GM12864 (cell line): ENCODE measurements at regions not wholly inside any gene's neighbourhood (a gene's known extent, or its start where the extent isn't known, plus 50 kb on each side); places are given as distances from the start of the nearest gene placed in this dataset.

Experiments
- DNase-seq: peaks from one replicate; pipeline ENCODE4 v3.0.0-alpha.2; 2011; ENCODE audit warnings: low read depth
- H3K4me3 ChIP-seq: 2 replicates; pipeline ENCODE4 v1.5.1; 2011; ENCODE audit warnings: mild to moderate bottlenecking, low read depth, low read length, control low read depth
- TF ChIP-seq, protein P1 (sequence below): IDR thresholded peaks from 2 replicates; pipeline ENCODE4 v1.5.1; 2011; ENCODE audit warnings: low read depth, mild to moderate bottlenecking, moderate library complexity, low read length, control low read depth, inconsistent platforms; ENCODE audit errors: missing control alignments

DNA sequence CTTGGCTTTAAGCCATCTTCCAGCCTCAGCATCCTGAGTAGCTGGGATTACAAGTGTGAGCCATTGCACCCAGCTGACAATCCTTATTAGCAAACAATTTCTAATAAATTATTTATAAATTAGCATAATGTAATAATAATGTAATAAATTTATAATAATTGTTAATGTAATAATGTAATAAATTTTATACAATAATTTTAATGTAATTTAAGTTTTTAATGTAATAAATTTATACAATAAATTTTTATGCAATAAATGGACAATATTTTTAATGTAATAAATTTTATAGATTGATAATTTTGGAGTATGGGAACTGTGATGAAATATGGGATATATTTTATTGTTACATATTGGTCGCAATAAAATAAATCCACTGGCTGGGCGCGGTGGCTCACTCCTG, 1457.5 kb downstream of the KCNT2 start:
- no peak overlapping the region for H3K4me3 ChIP-seq
- no peak for DNase-seq
- TF ChIP-seq, protein P1, sequence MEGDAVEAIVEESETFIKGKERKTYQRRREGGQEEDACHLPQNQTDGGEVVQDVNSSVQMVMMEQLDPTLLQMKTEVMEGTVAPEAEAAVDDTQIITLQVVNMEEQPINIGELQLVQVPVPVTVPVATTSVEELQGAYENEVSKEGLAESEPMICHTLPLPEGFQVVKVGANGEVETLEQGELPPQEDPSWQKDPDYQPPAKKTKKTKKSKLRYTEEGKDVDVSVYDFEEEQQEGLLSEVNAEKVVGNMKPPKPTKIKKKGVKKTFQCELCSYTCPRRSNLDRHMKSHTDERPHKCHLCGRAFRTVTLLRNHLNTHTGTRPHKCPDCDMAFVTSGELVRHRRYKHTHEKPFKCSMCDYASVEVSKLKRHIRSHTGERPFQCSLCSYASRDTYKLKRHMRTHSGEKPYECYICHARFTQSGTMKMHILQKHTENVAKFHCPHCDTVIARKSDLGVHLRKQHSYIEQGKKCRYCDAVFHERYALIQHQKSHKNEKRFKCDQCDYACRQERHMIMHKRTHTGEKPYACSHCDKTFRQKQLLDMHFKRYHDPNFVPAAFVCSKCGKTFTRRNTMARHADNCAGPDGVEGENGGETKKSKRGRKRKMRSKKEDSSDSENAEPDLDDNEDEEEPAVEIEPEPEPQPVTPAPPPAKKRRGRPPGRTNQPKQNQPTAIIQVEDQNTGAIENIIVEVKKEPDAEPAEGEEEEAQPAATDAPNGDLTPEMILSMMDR, result no peak

DNA sequence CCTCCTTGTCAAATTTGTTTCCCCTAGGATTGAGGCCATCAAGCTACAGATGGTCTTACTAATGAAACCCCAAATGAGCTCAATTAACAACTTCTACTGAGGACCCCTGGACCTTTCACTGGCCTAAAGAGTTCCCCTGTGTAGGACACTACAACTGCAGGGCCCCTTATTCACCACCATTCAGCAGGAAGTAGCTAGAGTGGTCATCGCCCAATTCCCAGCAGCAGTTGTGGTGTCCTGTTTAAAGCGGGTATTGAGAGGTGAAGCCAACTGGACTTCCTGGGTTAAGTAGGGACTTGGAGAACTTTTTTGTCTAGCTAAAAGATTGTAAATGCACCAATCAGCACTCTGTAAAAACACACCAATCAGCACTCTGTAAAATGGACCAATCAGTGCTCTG, 1466.9 kb downstream of the KCNT2 start:
- TF ChIP-seq, protein P1, result no peak
- DNase-seq, result no peak
- H3K4me3 ChIP-seq, result no peak overlapping the region

DNA sequence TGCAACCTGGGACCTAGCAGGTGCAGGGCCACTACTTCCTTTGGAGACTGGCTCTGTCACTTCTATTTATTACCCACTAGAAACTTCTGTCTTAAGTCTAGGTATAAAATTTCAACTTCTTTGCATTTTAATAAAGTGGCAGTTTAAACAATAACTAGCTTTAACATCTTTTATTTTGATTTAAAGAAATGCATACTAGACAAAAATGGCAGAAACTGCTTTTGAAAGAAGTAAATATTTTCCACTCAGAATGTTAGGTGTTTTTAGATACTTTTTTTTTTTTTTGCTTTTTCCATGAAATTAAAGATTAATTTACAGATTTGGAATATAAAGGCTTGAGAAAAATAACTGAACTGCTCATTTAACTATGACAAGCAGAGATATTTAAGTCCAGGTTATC, 1477.6 kb downstream of the KCNT2 start:
- H3K4me3 ChIP-seq, result no peak overlapping the region
- TF ChIP-seq, protein P1, result no peak
- no peak for DNase-seq

DNA sequence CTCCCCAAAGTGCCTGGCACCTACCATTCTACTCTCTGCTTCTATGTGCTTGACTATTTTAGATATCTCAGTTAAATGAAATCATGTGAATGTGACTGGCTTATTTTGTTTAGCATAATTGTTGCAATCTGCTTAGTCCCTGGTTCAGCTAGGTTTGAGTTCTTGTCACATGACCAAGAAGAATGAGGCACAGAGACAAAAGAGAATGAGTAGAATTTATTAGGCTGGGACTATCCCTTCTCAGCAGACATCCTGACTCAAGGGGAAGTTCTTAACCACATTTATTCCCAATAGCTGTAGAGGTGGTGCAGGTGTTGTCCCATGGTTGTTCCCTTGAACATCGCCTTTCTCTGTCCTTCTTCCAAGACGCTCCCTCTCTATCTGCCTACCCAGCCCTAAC, 1485.7 kb downstream of the KCNT2 start:
- TF ChIP-seq, protein P1, result no peak
- H3K4me3 ChIP-seq, result no peak overlapping the region
- DNase-seq, result no peak

DNA sequence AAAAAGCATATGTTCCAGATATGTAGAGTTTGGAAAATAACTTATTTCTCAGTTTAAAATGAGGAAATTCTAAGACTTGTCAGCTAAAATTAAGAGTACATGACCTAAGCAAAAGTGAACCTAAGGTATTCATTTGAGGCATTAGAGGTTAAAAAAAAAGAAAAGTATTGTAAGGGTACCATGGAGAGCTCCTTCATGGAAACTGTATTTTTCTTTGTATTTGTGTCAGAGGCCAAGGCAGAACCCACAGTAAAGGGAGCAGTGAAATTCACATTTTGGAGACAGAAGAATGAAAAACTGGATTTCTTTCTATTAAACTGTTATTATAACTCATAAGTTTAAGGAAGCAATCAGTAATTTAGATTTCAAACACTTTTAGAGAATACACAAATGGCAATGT, 1494.8 kb downstream of the KCNT2 start:
- TF ChIP-seq, protein P1, result no peak
- DNase-seq, result no peak
- H3K4me3 ChIP-seq, result no peak overlapping the region

- H3K4me3 ChIP-seq, result no peak overlapping the region
- TF ChIP-seq, protein P1, result no peak
- DNase-seq, result no peak
Observed at GRCh38 chr1:195105773-195106172, 1502.5 kb downstream of the KCNT2 start.

DNA sequence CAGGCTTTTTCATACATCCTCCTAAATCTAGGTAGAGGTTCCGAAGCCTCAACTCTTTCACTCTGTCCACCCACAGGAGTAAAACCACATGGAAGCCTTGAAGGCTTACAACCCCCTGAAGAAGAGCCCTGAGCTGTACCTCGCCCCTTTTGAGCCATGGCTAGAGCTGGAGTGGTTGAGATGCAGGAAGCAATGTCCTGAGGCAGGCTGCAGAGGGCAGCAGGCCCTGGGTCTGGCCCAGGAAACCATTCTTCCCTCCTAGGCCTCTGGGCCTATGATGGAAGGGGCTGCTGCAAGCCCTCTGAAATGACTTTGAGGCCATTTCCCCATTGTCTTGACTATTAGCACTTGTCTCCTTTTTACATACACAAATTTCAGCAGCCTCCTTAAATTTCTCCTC, 1503.0 kb downstream of the KCNT2 start:
- TF ChIP-seq, protein P1, result peak; percentile 41
- H3K4me3 ChIP-seq, result no peak overlapping the region
- no peak for DNase-seq
